Loucy (cell line): ENCODE measurements at regions not wholly inside any gene's neighbourhood (a gene's known extent, or its start where the extent isn't known, plus 50 kb on each side); places are given as distances from the start of the nearest gene placed in this dataset.

Experiments used
- H2AFZ ChIP-seq: fragments of 200-600 bp; sonication (generic); 2 replicates; pipeline ENCODE4 v1.6.0; 2016; ENCODE audit warnings: antibody characterized with exemption, mild to moderate bottlenecking, low read length, moderate library complexity
- H3F3A ChIP-seq: fragments of 200-600 bp; 2 replicates; pipeline ENCODE4 v1.6.0; 2016; ENCODE audit warnings: antibody characterized with exemption, low read depth, mild to moderate bottlenecking
- H3K27me3 ChIP-seq: fragments of 200-600 bp; sonication (generic); 2 replicates; pipeline ENCODE4 v1.6.1; 2014; ENCODE audit warnings: low read length, mild to moderate bottlenecking; ENCODE audit not compliant: insufficient read depth, poor library complexity, severe bottlenecking
- H3K36me3 ChIP-seq: fragments of 200-600 bp; sonication (generic); 2 replicates; pipeline ENCODE4 v1.6.1; 2016; ENCODE audit warnings: low read length; ENCODE audit not compliant: insufficient read depth
- H3K4me1 ChIP-seq: fragments of 200-600 bp; sonication (generic); 2 replicates; pipeline ENCODE4 v1.5.1; 2014; ENCODE audit warnings: low read length, mild to moderate bottlenecking; ENCODE audit not compliant: insufficient read depth, poor library complexity, severe bottlenecking
- H3K4me2 ChIP-seq: fragments of 200-600 bp; sonication (generic); 2 replicates; pipeline ENCODE4 v1.6.0; 2014; ENCODE audit warnings: antibody characterized with exemption, low read length, low read depth, mild to moderate bottlenecking; ENCODE audit not compliant: poor library complexity, severe bottlenecking
- H3K4me3 ChIP-seq: fragments of 200-600 bp; sonication (generic); 2 replicates; pipeline ENCODE4 v1.5.1; 2014; ENCODE audit warnings: low read length, mild to moderate bottlenecking, mixed read lengths; ENCODE audit not compliant: poor library complexity, severe bottlenecking
- H3K79me2 ChIP-seq: fragments of 200-600 bp; sonication (generic); 2 replicates; pipeline ENCODE4 v1.6.1; 2014; ENCODE audit warnings: low read length; ENCODE audit not compliant: insufficient read depth
- H3K9ac ChIP-seq: fragments of 200-600 bp; sonication (generic); 2 replicates; pipeline ENCODE4 v1.6.0; 2014; ENCODE audit warnings: mild to moderate bottlenecking, low read depth, low read length, moderate library complexity; ENCODE audit not compliant: poor library complexity, severe bottlenecking
- H3K9me2 ChIP-seq: fragments of 200-600 bp; sonication (generic); replicated peaks from 2 replicates; pipeline ENCODE4 v1.6.1; 2016; ENCODE audit warnings: low read depth, low read length, mixed read lengths
- H3K9me3 ChIP-seq: fragments of 200-600 bp; sonication (generic); 2 replicates; pipeline ENCODE4 v1.6.1; 2014; ENCODE audit warnings: mild to moderate bottlenecking, antibody characterized with exemption, low read length, low read depth; ENCODE audit not compliant: insufficient read depth
- H4K20me1 ChIP-seq: fragments of 200-600 bp; sonication (generic); 2 replicates; pipeline ENCODE4 v1.6.0; 2014; ENCODE audit warnings: antibody characterized with exemption, low read length, mild to moderate bottlenecking; ENCODE audit not compliant: insufficient read depth, poor library complexity, severe bottlenecking
- EZH2phosphoT487 ChIP-seq: fragments of 200-600 bp; IDR thresholded peaks from 2 replicates; pipeline ENCODE4 v1.6.1; 2018; ENCODE audit warnings: antibody characterized with exemption, mild to moderate bottlenecking, moderate library complexity, borderline replicate concordance
- TF ChIP-seq, protein P1 (sequence below): fragments of 200-600 bp; sonication (generic); conservative IDR thresholded peaks from 2 replicates; pipeline ENCODE4 v1.5.1; 2014; ENCODE audit warnings: mild to moderate bottlenecking, antibody characterized with exemption, low read length

DNA sequence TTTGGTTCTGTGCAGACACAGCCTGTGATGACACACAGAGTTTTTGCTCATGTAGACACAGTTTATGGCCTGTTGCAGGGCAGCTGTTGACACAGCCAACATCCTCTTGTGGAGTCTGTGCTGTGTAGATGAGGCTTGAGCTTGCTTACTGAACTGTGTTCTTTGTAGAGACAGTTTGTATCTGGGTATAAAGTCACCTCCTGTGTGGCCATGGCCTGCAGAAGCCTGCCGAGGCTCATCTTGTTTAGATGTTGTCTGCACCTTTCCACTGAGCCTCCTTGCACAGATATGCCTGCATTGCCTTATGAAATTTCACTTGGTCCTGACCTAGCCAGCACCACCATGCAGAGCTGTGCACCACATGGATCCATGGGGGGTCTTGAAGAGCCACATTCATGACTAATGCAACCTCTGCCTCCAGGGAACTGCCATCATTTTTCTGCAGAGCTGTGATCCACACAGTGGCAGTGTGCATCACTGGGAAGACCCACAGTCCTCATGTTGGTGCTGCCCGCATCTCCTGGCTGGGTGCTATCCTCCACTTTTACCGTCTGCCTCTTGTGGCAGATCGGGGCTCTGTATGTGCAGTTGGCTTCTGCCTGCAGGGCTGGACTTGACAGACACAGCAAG is 198.0 kb upstream of the MAMLD1 start:
- Histone ChIP-seq H3F3A (no peaks in the 10 kb centered on the region), H3K9me2 (no peaks in the 10 kb centered on the region), H3K4me1 (no peaks in the 10 kb centered on the region), H3K4me3 (no peak overlapping the region), H3K4me2 (no peak overlapping the region), H3K79me2 (no peaks in the 10 kb centered on the region), H2AFZ (no peak overlapping the region), H3K9ac (no peak overlapping the region), H3K9me3 (no peaks in the 10 kb centered on the region), H3K36me3 (no peaks in the 10 kb centered on the region), H3K27me3 (no peaks in the 10 kb centered on the region), H4K20me1 (no peaks in the 10 kb centered on the region)
- TF ChIP-seq, protein P1, sequence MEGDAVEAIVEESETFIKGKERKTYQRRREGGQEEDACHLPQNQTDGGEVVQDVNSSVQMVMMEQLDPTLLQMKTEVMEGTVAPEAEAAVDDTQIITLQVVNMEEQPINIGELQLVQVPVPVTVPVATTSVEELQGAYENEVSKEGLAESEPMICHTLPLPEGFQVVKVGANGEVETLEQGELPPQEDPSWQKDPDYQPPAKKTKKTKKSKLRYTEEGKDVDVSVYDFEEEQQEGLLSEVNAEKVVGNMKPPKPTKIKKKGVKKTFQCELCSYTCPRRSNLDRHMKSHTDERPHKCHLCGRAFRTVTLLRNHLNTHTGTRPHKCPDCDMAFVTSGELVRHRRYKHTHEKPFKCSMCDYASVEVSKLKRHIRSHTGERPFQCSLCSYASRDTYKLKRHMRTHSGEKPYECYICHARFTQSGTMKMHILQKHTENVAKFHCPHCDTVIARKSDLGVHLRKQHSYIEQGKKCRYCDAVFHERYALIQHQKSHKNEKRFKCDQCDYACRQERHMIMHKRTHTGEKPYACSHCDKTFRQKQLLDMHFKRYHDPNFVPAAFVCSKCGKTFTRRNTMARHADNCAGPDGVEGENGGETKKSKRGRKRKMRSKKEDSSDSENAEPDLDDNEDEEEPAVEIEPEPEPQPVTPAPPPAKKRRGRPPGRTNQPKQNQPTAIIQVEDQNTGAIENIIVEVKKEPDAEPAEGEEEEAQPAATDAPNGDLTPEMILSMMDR, result no peak
- TF ChIP-seq EZH2phosphoT487, result no peak

DNA sequence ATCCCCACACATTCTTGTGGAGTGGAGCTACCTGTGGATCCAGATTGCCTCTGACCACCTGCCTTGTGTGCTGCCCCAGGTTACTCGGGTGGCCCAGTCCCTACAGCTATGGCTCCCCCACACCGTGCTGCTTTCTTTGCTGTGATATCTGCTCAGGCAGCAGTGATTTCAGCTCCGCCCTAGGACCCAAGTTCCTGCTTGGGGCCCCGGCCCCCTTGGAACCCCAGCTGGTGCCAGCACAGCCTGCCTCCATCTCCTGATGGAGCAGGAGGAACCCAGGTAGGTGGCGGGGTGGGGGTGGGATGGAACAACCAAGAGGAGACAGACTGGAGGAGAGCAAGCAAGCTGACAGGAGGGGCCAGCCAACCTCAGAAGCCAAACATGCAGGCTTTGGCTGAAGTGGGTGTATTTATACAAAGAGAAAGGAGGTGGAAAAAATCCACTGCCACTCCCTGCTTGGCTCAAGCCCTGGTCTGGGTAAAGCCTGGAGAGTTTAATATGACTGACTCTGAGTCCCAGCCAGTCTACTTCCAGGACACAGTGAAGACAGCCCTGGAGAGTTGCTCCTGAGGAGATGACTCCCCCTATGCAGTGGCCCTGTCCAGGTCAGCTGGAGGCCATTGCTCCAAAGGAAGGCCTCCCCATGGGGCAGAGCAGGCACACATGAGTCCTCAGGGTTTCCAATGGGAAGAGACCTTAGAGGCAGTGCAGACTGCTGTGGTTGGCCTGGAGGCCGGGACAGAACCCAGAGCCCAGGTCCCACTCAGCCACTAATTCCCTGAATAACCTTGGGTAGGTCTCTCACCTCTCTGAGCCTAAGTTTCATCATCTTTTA is 197.1 kb upstream of the MAMLD1 start:
- H3K4me1 ChIP-seq, result no peaks in the 10 kb centered on the region
- H3K9me3 ChIP-seq, result no peaks in the 10 kb centered on the region
- no peak overlapping the region for H2AFZ ChIP-seq
- H3F3A ChIP-seq, result no peaks in the 10 kb centered on the region
- no peak overlapping the region for H3K4me2 ChIP-seq
- no peak overlapping the region for H3K4me3 ChIP-seq
- no peaks in the 10 kb centered on the region for H3K79me2 ChIP-seq
- H3K9me2 ChIP-seq, result no peaks in the 10 kb centered on the region
- no peaks in the 10 kb centered on the region for H3K36me3 ChIP-seq
- no peak for TF ChIP-seq EZH2phosphoT487
- TF ChIP-seq, protein P1, result no peak
- no peaks in the 10 kb centered on the region for H4K20me1 ChIP-seq
- H3K9ac ChIP-seq, result no peak overlapping the region
- no peaks in the 10 kb centered on the region for H3K27me3 ChIP-seq

DNA sequence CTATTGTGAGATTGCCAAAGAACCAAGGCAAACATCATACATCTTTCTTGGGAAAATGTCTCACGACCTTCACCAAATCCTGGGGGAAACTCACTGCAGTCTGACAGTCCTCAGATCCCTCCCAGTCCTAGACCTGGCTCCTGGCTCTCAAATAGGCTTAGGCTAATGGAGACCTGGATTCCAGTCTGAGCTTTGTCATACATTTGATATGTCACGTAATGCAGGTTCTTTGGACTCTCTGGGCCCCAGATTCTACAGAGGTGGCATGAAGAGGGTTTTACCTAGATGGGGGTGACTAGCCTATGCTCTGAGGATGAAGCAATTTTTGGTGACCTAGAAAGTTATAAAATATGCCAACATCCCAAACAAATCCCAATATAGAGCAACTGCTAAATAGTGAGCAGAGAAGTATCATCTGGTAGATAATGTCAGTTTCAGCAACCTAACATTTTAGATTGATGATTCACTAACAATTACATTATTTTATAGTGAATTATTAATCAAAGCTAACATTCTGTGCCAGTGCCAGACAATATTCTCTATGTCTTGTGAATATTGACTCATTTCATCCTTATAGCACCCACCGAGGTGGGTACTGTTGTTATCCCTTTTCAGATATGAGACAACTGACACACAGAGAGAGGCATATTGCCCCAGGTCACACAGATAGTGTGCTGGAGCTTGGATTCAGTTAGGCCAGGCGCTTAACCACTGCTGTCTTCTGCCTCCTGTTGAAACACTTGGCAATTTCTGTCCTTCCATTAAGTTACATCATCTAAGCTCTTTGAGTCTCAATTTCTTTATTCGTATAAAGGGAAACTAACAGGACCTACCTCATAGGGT is 195.4 kb upstream of the MAMLD1 start:
- no peaks in the 10 kb centered on the region for H3K9me2 ChIP-seq
- no peak for TF ChIP-seq EZH2phosphoT487
- TF ChIP-seq, protein P1, result no peak
- H3K27me3 ChIP-seq, result no peaks in the 10 kb centered on the region
- H3K36me3 ChIP-seq, result no peaks in the 10 kb centered on the region
- no peak overlapping the region for H3K4me3 ChIP-seq
- no peak overlapping the region for H2AFZ ChIP-seq
- no peak overlapping the region for H3K9ac ChIP-seq
- no peaks in the 10 kb centered on the region for H4K20me1 ChIP-seq
- H3K79me2 ChIP-seq, result no peaks in the 10 kb centered on the region
- H3K4me1 ChIP-seq, result no peaks in the 10 kb centered on the region
- H3K4me2 ChIP-seq, result no peak overlapping the region
- no peaks in the 10 kb centered on the region for H3F3A ChIP-seq
- no peaks in the 10 kb centered on the region for H3K9me3 ChIP-seq
